ENCODE measurements at regions not wholly inside any gene's neighbourhood (a gene's known extent, or its start where the extent isn't known, plus 50 kb on each side); places are given as distances from the start of the nearest gene placed in this dataset.

- H3K4me1 ChIP-seq: peaks cover 7 to 10% (median 8%) of the 10 kb centered on the region in 10 experiments; a peak in 14 of 20 replicates
- peak overlapping the region in 9 of 11 experiments; percentile 2 to 51 (median 36); a peak in 13 of 22 replicates for H3K4me2 ChIP-seq
- H3K9me3 ChIP-seq (replicated peaks in 1 of 11): peaks cover 5 to 24% (median 11%) of the 10 kb centered on the region in 11 experiments; a peak in 11 of 22 replicates
- no peak overlapping the region for H3K4me3 ChIP-seq
- H3K27me3 ChIP-seq: no peaks in the 10 kb centered on the region
- H3K36me3 ChIP-seq: no peaks in the 10 kb centered on the region
- no peak overlapping the region for H3K9ac ChIP-seq
- no peak for TF ChIP-seq Cebpa-rat (IDR thresholded peaks at IDR 0.05)
- H3K27ac ChIP-seq: no peak overlapping the region
- H4K20me1 ChIP-seq: no peaks in the 10 kb centered on the region
Measured at GRCh38 chr2:146931109-146931508, 913.7 kb upstream of the ACVR2A start.

GRCh38 chr2:146927080-146927711 is 917.6 kb upstream of the ACVR2A start:
- Histone ChIP-seq H3K27ac (no peak overlapping the region), H3K27me3 (no peaks in the 10 kb centered on the region), H3K36me3 (no peaks in the 10 kb centered on the region), H3K4me3 (no peak overlapping the region), H3K9me3 (replicated peaks in 1 of 11) (no peaks in the 10 kb centered on the region; a peak in 2 of 22 replicates), H3K4me1 (peaks cover 7 to 16% (median 9%) of the 10 kb centered on the region in 10 experiments; a peak in 14 of 20 replicates), H3K4me2 (no peak overlapping the region), H3K9ac (no peak overlapping the region), H4K20me1 (no peaks in the 10 kb centered on the region)
- TF ChIP-seq Cebpa-rat (IDR thresholded peaks at IDR 0.05): no peak

GRCh38 chr2:146918280-146918679 is 926.5 kb upstream of the ACVR2A start:
- Histone ChIP-seq H3K9ac (no peak overlapping the region), H3K9me3 (replicated peaks in 1 of 11) (no peaks in the 10 kb centered on the region; a peak in 2 of 22 replicates), H3K4me3 (no peak overlapping the region), H3K4me2 (no peak overlapping the region), H3K27ac (no peak overlapping the region), H3K4me1 (peaks cover 0 to 13% (median 5%) of the 10 kb centered on the region in 10 experiments; a peak in 7 of 20 replicates), H3K27me3 (no peaks in the 10 kb centered on the region), H4K20me1 (no peaks in the 10 kb centered on the region), H3K36me3 (no peaks in the 10 kb centered on the region)
- no peak for TF ChIP-seq Cebpa-rat (IDR thresholded peaks at IDR 0.05)

GRCh38 chr2:146917431-146918042 is 927.3 kb upstream of the ACVR2A start:
- Histone ChIP-seq H3K4me1 (peaks cover 0 to 11% (median 4%) of the 10 kb centered on the region in 10 experiments; a peak in 7 of 20 replicates), H3K9me3 (replicated peaks in 1 of 11) (no peaks in the 10 kb centered on the region; a peak in 2 of 22 replicates), H3K4me3 (no peak overlapping the region), H3K27me3 (no peaks in the 10 kb centered on the region), H3K9ac (no peak overlapping the region), H3K27ac (no peak overlapping the region), H3K36me3 (no peaks in the 10 kb centered on the region), H4K20me1 (no peaks in the 10 kb centered on the region), H3K4me2 (peak overlapping the region in 6 of 11 experiments; percentile 7 to 25 (median 18); a peak in 4 of 22 replicates)
- no peak for TF ChIP-seq Cebpa-rat (IDR thresholded peaks at IDR 0.05)

GRCh38 chr2:146916914-146917313 is 927.9 kb upstream of the ACVR2A start:
- H3K27ac ChIP-seq: no peak overlapping the region
- no peak overlapping the region for H3K9ac ChIP-seq
- no peaks in the 10 kb centered on the region for H3K27me3 ChIP-seq
- TF ChIP-seq Cebpa-rat (IDR thresholded peaks at IDR 0.05): no peak
- peak overlapping the region in 2 of 11 experiments; percentile 7 to 25; a peak in 2 of 22 replicates for H3K4me2 ChIP-seq
- H3K9me3 ChIP-seq (replicated peaks in 1 of 11): no peaks in the 10 kb centered on the region; a peak in 1 of 22 replicates
- H3K4me3 ChIP-seq: no peak overlapping the region
- no peaks in the 10 kb centered on the region for H4K20me1 ChIP-seq
- H3K36me3 ChIP-seq: no peaks in the 10 kb centered on the region
- H3K4me1 ChIP-seq: peaks cover 0 to 9% (median 2%) of the 10 kb centered on the region in 10 experiments; a peak in 5 of 20 replicates

- Histone ChIP-seq H3K4me1 (peaks cover 0 to 9% (median 2%) of the 10 kb centered on the region in 10 experiments; a peak in 5 of 20 replicates), H3K4me3 (no peak overlapping the region), H3K4me2 (no peak overlapping the region), H3K9me3 (replicated peaks in 1 of 11) (no peaks in the 10 kb centered on the region), H3K27ac (no peak overlapping the region), H3K36me3 (no peaks in the 10 kb centered on the region), H4K20me1 (no peaks in the 10 kb centered on the region), H3K27me3 (no peaks in the 10 kb centered on the region), H3K9ac (no peak overlapping the region)
- TF ChIP-seq Cebpa-rat (IDR thresholded peaks at IDR 0.05): no peak
Measured at GRCh38 chr2:146913476-146913875, 931.4 kb upstream of the ACVR2A start.

GRCh38 chr2:146912536-146912935 is 932.3 kb upstream of the ACVR2A start:
- no peak overlapping the region for H3K4me3 ChIP-seq

GRCh38 chr2:146908776-146909175 is 936.1 kb upstream of the ACVR2A start:
- Histone ChIP-seq H3K4me1 (no peaks in the 10 kb centered on the region), H3K27me3 (no peaks in the 10 kb centered on the region), H4K20me1 (no peaks in the 10 kb centered on the region), H3K9me3 (replicated peaks in 1 of 11) (no peaks in the 10 kb centered on the region), H3K4me3 (no peak overlapping the region), H3K4me2 (no peak overlapping the region), H3K27ac (no peak overlapping the region), H3K36me3 (no peaks in the 10 kb centered on the region), H3K9ac (no peak overlapping the region)
- TF ChIP-seq Cebpa-rat (IDR thresholded peaks at IDR 0.05): no peak

More at GRCh38 chr2:146912536-146912935, 932.3 kb upstream of the ACVR2A start:
- Histone ChIP-seq H3K27me3 (no peaks in the 10 kb centered on the region), H4K20me1 (no peaks in the 10 kb centered on the region), H3K4me1 (peaks cover 0 to 4% (median 1%) of the 10 kb centered on the region in 10 experiments; a peak in 5 of 20 replicates), H3K4me2 (no peak overlapping the region), H3K27ac (no peak overlapping the region), H3K9me3 (replicated peaks in 1 of 11) (no peaks in the 10 kb centered on the region), H3K9ac (no peak overlapping the region), H3K36me3 (no peaks in the 10 kb centered on the region)
- no peak for TF ChIP-seq Cebpa-rat (IDR thresholded peaks at IDR 0.05)

- H3K27me3 ChIP-seq: no peaks in the 10 kb centered on the region
- no peak for TF ChIP-seq Cebpa-rat (IDR thresholded peaks at IDR 0.05)
- no peak overlapping the region for H3K4me3 ChIP-seq
- no peaks in the 10 kb centered on the region for H3K9me3 ChIP-seq (replicated peaks in 1 of 11)
- H3K27ac ChIP-seq: no peak overlapping the region
- no peak overlapping the region for H3K9ac ChIP-seq
- H4K20me1 ChIP-seq: no peaks in the 10 kb centered on the region
- peaks cover 0 to 6% (median 0%) of the 10 kb centered on the region in 10 experiments; a peak in 1 of 20 replicates for H3K4me1 ChIP-seq
- H3K36me3 ChIP-seq: no peaks in the 10 kb centered on the region
- no peak overlapping the region for H3K4me2 ChIP-seq
Measured at GRCh38 chr2:146898083-146898482, 946.7 kb upstream of the ACVR2A start.
